NCI-H526 (cell line): ENCODE measurements at regions not wholly inside any gene's neighbourhood (a gene's known extent, or its start where the extent isn't known, plus 50 kb on each side); places are given as distances from the start of the nearest gene placed in this dataset.

Source experiments
- DNase-seq, 2 experiments: peaks; one replicate each; lab custom pipeline; 2025; lab: John Stamatoyannopoulos, UW

- no peak for DNase-seq
Measured at GRCh38 chr18:41753826-41754225, 201.2 kb upstream of the PIK3C3 start.

DNA sequence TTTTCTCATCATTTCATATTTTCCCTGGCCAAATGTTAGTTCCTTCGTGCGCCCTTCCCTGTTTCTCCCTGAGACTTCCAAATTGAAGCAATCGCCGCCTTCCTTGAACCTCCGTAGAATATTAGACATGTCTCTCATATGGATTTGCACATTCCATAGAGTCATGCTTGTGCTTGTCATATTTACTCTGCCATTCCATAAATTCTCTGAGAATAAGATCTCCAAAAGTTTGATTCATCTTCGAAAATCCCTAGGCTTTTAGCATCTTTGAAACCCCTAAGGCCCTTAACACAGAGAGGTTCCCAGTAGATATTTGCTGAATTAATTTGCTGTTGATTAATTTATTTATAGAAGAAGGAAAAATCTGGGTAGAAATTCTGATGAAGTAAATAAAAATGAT lies 202.2 kb upstream of the PIK3C3 start:
- no peak for DNase-seq

DNA sequence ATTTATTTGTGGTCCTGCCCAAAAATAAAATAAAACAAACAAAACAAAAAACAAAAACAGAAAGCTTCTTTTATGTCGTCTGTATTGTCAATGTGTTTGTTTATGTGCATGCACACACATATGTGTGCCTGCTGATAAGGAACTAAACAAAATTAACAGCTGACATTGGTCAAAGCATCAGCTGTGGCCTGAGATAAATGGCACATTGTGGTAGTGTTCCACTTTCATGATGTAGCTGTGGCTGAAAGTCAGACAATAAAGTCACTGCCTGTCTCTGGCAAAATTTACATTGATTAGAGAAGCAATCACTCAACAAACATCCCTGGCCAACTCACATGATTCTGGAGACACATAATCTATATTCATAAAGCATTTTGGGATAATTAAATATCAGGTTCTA lies 203.4 kb upstream of the PIK3C3 start:
- no peak for DNase-seq

GRCh38 chr18:41751161-41751560 lies 203.9 kb upstream of the PIK3C3 start:
- DNase-seq = no peak

GRCh38 chr18:41747723-41748242 lies 207.3 kb upstream of the PIK3C3 start:
- DNase-seq = no peak

DNA sequence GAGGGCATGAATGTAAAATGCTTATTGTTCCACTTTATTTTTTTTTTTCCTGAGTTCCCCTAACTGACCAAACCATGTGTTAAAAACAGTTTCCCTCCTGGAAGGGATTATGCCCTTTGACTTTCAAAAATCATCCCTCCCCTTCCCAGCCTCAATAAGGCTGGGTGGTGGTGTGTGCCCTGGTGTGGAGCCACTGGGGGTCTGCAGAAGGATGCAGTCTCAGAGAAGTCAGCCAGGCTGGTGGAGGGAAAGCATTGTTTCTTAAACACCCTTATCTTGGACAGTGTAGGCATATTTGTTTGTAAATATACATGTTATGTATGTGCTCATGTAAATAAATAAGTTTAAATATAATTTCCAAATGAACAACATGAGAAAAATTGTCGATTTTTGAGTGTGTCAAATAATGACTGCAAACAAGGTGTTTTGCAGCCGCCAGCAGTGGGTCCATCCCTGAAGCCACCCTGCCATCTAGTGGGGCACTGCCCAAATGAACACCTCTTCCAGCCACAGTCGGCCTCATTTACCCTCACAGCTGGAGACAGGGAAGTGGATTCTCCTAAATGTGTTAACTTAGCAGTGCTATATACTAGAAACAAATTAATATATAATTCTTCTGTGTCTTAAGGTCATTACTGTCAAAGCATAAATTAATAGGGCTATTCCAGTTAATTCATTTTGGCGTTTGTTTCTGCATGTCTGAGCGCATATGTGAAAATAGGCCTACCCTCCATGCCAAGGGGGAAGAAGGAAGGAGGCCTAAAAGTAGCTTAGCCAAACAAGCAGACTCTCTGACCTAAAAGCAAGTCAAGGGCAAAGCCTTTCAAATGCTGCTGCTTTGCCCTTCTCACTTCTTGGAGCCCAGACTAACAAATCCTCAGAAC lies 209.6 kb upstream of the PIK3C3 start:
- DNase-seq = peak; percentile 4 to 74

DNA sequence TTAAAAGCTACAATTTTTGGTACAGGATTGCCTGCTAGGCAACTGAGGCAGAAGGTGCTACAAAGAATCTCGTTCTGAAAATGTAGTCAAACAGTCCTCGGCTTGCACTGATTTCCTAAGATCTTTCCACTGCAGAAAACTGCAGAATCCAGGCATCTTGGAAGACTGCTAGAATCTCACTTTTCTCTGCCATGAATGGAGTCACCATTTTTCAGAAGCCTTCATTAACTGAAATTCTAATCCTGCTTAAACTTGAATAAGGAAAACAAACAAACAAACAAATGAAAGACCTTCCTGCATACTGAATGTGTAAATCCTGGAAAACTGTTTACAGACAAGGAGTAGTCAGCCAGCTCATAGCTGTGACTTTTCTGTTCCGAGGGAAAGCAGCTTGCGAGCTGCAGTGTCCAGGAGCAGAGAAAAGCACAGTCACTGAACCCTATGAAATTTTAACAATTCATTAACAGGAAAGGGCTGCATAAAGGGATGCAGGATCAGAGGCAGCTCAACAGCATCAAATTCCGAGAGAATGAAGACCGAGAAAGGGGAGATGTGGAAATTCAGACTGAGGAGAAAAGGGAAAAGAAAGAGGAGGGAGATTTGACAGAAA lies 210.5 kb upstream of the PIK3C3 start:
- no peak for DNase-seq

GRCh38 chr18:41737218-41737617 lies 217.8 kb upstream of the PIK3C3 start:
- DNase-seq = no peak

DNA sequence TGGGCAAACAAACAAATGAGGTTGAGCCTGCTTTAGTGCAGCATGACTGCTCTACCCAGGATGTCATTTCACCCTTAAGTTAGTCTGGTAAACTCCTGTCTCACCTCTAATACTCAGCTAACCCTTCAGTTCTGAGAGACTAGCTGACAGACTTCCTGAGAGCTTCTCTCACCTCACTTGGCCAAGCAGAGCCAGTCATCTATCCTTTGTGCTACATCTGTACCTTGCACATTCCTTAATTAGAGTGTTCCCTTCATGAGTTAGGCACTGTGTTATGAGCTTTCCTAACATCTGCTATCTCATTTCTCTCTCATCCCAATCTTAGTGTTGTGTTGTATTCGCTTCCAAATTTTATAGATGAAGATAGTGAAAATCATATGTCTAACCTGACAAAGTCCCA lies 220.1 kb upstream of the PIK3C3 start:
- DNase-seq = no peak

GRCh38 chr18:41732356-41732755 lies 222.7 kb upstream of the PIK3C3 start:
- no peak for DNase-seq

DNA sequence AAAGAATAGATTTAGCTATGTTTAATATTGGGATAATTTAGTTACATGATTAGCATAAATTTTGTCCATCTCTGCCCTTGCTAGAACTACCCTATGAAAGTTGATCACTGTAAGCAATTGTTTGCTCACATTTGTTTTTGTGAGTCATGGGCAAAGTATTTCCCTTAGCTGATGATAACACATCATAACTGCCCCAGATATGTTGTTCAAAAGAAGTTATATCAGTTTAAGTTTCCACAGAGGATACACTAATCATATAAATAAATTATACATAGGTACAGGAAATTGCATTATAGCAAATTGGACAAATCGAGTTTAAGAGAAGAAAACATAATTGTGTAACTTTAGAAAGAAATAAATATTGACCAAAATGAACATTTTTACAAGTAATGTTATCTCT lies 223.2 kb upstream of the PIK3C3 start:
- DNase-seq = no peak

DNA sequence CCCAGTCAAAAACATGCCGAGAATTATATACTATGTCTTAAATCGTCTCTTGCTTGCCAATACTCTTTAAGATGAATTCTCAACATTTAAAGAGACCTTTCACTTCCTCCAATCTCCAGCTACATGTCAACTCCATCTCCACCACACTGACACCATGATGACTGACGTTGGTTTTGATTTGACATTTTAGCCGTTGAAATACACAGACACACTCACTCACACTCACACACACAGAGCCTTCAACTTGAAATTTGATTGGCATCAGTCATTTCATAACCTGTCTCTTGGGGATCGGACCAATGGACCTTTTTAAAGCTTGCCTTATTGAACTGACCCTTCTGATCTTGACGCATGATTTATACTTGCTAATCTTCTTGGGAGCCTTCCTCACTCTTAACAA lies 230.8 kb upstream of the PIK3C3 start:
- DNase-seq = no peak

- DNase-seq = no peak
Measured at GRCh38 chr18:41721103-41721790, 233.8 kb upstream of the PIK3C3 start.

GRCh38 chr18:41720226-41720625 lies 234.8 kb upstream of the PIK3C3 start:
- no peak for DNase-seq

- DNase-seq = no peak
Measured at GRCh38 chr18:41719808-41720207, 235.2 kb upstream of the PIK3C3 start.

DNA sequence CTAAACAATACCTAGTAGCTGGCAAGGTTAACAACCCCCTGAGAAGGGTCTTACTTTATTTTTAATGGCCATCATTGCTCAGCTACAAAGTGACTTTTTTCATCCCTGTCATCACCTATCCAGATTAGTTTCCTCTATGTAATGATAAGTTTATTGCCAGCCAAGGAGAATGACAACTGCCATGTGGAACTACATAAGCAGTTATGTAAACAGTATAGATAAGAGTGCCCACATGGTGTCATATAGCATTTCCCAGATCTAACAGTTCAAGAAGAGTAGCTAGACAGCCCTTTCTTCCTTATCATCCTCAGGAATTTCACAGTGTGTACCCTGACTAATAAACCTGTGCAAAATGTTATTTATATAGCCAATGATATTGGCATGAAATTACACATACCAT lies 240.2 kb upstream of the PIK3C3 start:
- DNase-seq = no peak

- DNase-seq = no peak
Measured at GRCh38 chr18:41713969-41714825, 240.8 kb upstream of the PIK3C3 start.

- no peak for DNase-seq
Measured at GRCh38 chr18:41706301-41706700, 248.7 kb upstream of the PIK3C3 start.

GRCh38 chr18:41703744-41704530 lies 251.1 kb upstream of the PIK3C3 start:
- peak in 1 of 2 experiments; percentile 36 for DNase-seq

DNA sequence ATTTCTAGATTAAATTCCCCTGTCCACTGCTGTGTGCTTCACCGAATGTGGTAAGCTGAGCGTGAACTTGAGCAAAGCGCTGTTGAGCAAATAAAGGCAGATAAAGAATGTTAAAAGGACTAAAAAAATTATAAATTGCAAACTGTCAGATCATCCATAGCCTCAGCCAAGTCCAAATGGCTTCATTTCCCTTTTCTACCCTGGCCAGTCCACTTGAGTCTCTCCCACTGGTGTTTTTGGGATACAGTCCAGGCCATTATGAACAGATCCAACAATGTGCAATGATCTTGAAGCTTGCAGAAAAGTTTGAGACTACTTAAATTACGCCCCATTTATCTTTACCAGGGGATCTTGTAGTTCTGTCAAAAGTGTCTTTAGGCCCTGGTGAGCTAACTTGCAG lies 254.6 kb upstream of the PIK3C3 start:
- no peak for DNase-seq

- DNase-seq = no peak
Measured at GRCh38 chr18:41695441-41695840, 259.6 kb upstream of the PIK3C3 start.
